ENCODE measurements at regions not wholly inside any gene's neighbourhood (a gene's known extent, or its start where the extent isn't known, plus 50 kb on each side); places are given as distances from the start of the nearest gene placed in this dataset.
A peak's percentile ranks its signal among the peaks of the same experiment; 100 is the strongest.

DNA sequence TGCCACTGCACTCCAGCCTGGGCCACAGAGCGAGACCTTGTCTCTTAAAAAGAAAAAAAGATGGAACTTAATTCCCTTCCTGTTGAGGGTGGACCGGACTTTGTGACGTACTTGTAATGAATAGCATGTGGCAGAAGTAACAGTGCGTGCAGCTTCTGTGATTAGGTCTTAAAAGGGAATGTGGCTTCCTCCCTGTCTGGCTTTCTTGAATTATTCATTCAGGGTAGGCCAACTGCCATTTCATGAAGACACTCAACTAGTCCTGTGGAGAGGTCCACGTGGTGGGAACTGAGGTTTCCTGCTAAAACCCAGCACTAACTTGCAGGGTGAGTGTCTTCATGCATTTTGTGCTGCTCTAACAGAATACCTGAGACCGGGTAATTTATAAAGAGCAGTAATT is 98.9 kb upstream of the PIAS1 start:
- TF ChIP-seq, protein P1, sequence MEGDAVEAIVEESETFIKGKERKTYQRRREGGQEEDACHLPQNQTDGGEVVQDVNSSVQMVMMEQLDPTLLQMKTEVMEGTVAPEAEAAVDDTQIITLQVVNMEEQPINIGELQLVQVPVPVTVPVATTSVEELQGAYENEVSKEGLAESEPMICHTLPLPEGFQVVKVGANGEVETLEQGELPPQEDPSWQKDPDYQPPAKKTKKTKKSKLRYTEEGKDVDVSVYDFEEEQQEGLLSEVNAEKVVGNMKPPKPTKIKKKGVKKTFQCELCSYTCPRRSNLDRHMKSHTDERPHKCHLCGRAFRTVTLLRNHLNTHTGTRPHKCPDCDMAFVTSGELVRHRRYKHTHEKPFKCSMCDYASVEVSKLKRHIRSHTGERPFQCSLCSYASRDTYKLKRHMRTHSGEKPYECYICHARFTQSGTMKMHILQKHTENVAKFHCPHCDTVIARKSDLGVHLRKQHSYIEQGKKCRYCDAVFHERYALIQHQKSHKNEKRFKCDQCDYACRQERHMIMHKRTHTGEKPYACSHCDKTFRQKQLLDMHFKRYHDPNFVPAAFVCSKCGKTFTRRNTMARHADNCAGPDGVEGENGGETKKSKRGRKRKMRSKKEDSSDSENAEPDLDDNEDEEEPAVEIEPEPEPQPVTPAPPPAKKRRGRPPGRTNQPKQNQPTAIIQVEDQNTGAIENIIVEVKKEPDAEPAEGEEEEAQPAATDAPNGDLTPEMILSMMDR (conservative IDR thresholded peaks at IDR 0.05; ENCODE audit: control insufficient read depth, insufficient read depth, low read depth, low read length): no peak
- H3K4me3 ChIP-seq (ENCODE audit: control insufficient read depth, low read depth, low read length): no peak overlapping the region
- DNase-seq (ENCODE audit: low read depth): no peak

GRCh38 chr15:67957435-67958132 is 96.5 kb upstream of the PIAS1 start:
- TF ChIP-seq, protein P1 (conservative IDR thresholded peaks at IDR 0.05; ENCODE audit: control insufficient read depth, insufficient read depth, low read depth, low read length): no peak
- no peak for DNase-seq (ENCODE audit: low read depth)
- H3K4me3 ChIP-seq (ENCODE audit: control insufficient read depth, low read depth, low read length): no peak overlapping the region

DNA sequence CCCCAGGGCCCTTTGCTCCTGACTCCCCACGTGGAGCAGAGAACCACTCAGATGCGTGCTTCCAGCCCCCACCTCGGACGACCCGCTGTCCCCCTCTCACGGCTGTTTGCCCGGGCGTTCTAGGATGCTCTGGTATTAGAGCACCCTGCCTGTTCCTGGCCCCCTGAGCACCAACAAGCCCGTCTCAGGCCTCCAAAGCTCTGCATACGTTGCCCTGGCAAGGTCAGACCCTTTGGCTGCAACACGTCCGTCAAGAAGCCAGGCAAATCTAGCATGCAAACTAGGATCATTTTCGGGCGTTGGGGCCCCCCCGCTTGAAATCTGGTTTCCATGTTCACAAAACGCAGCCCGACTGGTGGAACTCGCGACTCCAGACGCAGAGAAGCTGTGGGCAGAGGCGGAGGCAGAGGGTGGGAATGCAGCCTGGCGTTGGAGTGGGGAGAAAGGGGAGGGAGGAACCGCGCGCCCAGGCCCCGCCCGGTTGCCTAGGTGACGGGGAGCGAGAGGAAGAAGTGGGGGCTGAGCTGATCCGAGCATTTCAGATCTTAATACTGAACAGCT is 86.2 kb upstream of the PIAS1 start:
- peak overlapping the region; percentile 43 for H3K4me3 ChIP-seq (ENCODE audit: control insufficient read depth, low read depth, low read length)
- DNase-seq (ENCODE audit: low read depth): peak; percentile 50
- TF ChIP-seq, protein P1 (conservative IDR thresholded peaks at IDR 0.05; ENCODE audit: control insufficient read depth, insufficient read depth, low read depth, low read length): no peak

- H3K4me3 ChIP-seq (ENCODE audit: control insufficient read depth, low read depth, low read length): no peak overlapping the region
- TF ChIP-seq, protein P1 (conservative IDR thresholded peaks at IDR 0.05; ENCODE audit: control insufficient read depth, insufficient read depth, low read depth, low read length): no peak
- no peak for DNase-seq (ENCODE audit: low read depth)
Observed at GRCh38 chr15:67968564-67968963, 85.6 kb upstream of the PIAS1 start.

DNA sequence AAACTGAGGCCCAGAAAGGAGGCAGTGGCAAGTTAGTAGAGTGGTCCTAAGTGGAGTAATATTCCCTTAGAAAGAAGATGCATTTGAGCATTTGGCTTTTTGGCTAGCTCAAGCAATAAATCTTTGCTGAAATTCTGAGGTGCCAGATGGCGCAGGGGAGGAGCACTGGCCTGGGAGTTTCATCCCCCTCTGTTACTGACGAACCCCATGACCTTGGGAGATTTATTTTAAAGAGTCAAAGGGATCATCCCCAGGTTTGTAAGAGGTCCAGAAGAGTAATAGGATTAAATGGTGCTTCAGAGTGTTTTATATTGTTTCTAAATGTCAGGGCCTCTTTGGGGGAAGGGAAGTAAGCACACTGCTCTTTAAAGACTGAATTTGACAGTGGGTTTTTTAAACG is 85.1 kb upstream of the PIAS1 start:
- DNase-seq (ENCODE audit: low read depth): no peak
- H3K4me3 ChIP-seq (ENCODE audit: control insufficient read depth, low read depth, low read length): no peak overlapping the region
- TF ChIP-seq, protein P1 (conservative IDR thresholded peaks at IDR 0.05; ENCODE audit: control insufficient read depth, insufficient read depth, low read depth, low read length): no peak

GRCh38 chr15:67969892-67970291 is 84.2 kb upstream of the PIAS1 start:
- no peak overlapping the region for H3K4me3 ChIP-seq (ENCODE audit: control insufficient read depth, low read depth, low read length)
- TF ChIP-seq, protein P1 (conservative IDR thresholded peaks at IDR 0.05; ENCODE audit: control insufficient read depth, insufficient read depth, low read depth, low read length): no peak
- no peak for DNase-seq (ENCODE audit: low read depth)
